Smooth muscle cell (in vitro differentiated cells): ENCODE measurements at regions not wholly inside any gene's neighbourhood (a gene's known extent, or its start where the extent isn't known, plus 50 kb on each side); places are given as distances from the start of the nearest gene placed in this dataset.

Experiments
- DNase-seq: peaks from one replicate; lab custom pipeline; 2025; ENCODE audit not compliant: unreplicated experiment; lab: John Stamatoyannopoulos, UW
- H2AFZ ChIP-seq: fragments of 200-600 bp; sonication (generic); 2 replicates; pipeline ENCODE4 v1.6.0; 2016; ENCODE audit warnings: antibody characterized with exemption, low read depth, mild to moderate bottlenecking
- H3F3A ChIP-seq: fragments of 200-600 bp; sonication (generic); 2 replicates; pipeline ENCODE4 v1.6.0; 2017; ENCODE audit warnings: antibody characterized with exemption, low read depth
- H3K27ac ChIP-seq: fragments of 200-600 bp; sonication (generic); 2 replicates; pipeline ENCODE4 v1.5.1; 2016; ENCODE audit warnings: low read depth, mild to moderate bottlenecking
- H3K27me3 ChIP-seq: fragments of 200-600 bp; sonication (generic); 2 replicates; pipeline ENCODE4 v1.6.1; 2016; ENCODE audit warnings: low read depth, mild to moderate bottlenecking
- H3K36me3 ChIP-seq: fragments of 200-600 bp; sonication (generic); 2 replicates; pipeline ENCODE4 v1.5.1; 2016; ENCODE audit warnings: low read depth
- H3K4me1 ChIP-seq: fragments of 200-600 bp; sonication (generic); 2 replicates; pipeline ENCODE4 v1.5.1; 2016; ENCODE audit warnings: low read depth
- H3K4me2 ChIP-seq: fragments of 200-600 bp; sonication (generic); 2 replicates; pipeline ENCODE4 v1.6.0; 2016; ENCODE audit warnings: mild to moderate bottlenecking
- H3K4me3 ChIP-seq: fragments of 200-600 bp; sonication (generic); 2 replicates; pipeline ENCODE4 v1.5.1; 2016; ENCODE audit warnings: mild to moderate bottlenecking
- H3K79me2 ChIP-seq: fragments of 200-600 bp; sonication (generic); 2 replicates; pipeline ENCODE4 v1.6.0; 2016; ENCODE audit warnings: low read depth, mild to moderate bottlenecking
- H3K9ac ChIP-seq: fragments of 200-600 bp; sonication (generic); 2 replicates; pipeline ENCODE4 v1.6.0; 2016; ENCODE audit warnings: low read depth
- H3K9me3 ChIP-seq: fragments of 200-600 bp; sonication (generic); replicated peaks from 2 replicates; pipeline ENCODE4 v1.5.1; 2016; ENCODE audit warnings: low read depth
- H4K20me1 ChIP-seq: fragments of 200-600 bp; sonication (generic); 2 replicates; pipeline ENCODE4 v1.6.0; 2016; ENCODE audit warnings: low read depth
- CTCF ChIP-seq: fragments of 200-600 bp; sonication (generic); IDR thresholded peaks from 2 replicates; pipeline ENCODE4 v1.5.1; 2017; ENCODE audit warnings: borderline replicate concordance, mild to moderate bottlenecking, antibody characterized with exemption; ENCODE audit not compliant: insufficient read depth, poor library complexity, severe bottlenecking
- WGBS: methylation state at CpG from one replicate; pipeline ENCODE4 v1.1.7; 2016; ENCODE audit warnings: low lambda C conversion rate; 5-methylcytosine and 5-hydroxymethylcytosine counted together

- Histone ChIP-seq H2AFZ (no peak overlapping the region), H3K4me1 (no peaks in the 10 kb centered on the region), H3K4me2 (no peak overlapping the region), H3K27ac (no peak overlapping the region), H4K20me1 (no peaks in the 10 kb centered on the region), H3F3A (no peaks in the 10 kb centered on the region), H3K27me3 (peaks cover 10% of the 10 kb centered on the region), H3K9me3 (no peaks in the 10 kb centered on the region), H3K4me3 (no peak overlapping the region), H3K36me3 (no peaks in the 10 kb centered on the region), H3K79me2 (no peaks in the 10 kb centered on the region), H3K9ac (no peak overlapping the region)
- 76% methylated on average over 2 of the region's 2 CpGs for WGBS
- TF ChIP-seq CTCF, result no peak
- DNase-seq, result no peak
These were observed 467.4 kb upstream of the CDH20 start for GRCh38 chr18:60865801-60866200.

GRCh38 chr18:60870261-60871153 lies 462.7 kb upstream of the CDH20 start:
- H3K36me3 ChIP-seq, result no peaks in the 10 kb centered on the region
- no peak for TF ChIP-seq CTCF
- no peak overlapping the region for H3K4me2 ChIP-seq
- no peak overlapping the region for H3K9ac ChIP-seq
- H3K9me3 ChIP-seq, result no peaks in the 10 kb centered on the region
- DNase-seq, result no peak
- no peaks in the 10 kb centered on the region for H3F3A ChIP-seq
- H3K4me1 ChIP-seq, result no peaks in the 10 kb centered on the region
- no peaks in the 10 kb centered on the region for H4K20me1 ChIP-seq
- 87% methylated on average over 2 of the region's 2 CpGs for WGBS
- peaks cover 10% of the 10 kb centered on the region for H3K27me3 ChIP-seq
- no peak overlapping the region for H2AFZ ChIP-seq
- no peaks in the 10 kb centered on the region for H3K79me2 ChIP-seq
- no peak overlapping the region for H3K27ac ChIP-seq
- no peak overlapping the region for H3K4me3 ChIP-seq

- Histone ChIP-seq H3K27me3 (peaks cover 10% of the 10 kb centered on the region), H2AFZ (no peak overlapping the region)
- no peak for TF ChIP-seq CTCF
These were observed 460.8 kb upstream of the CDH20 start for GRCh38 chr18:60872434-60872833.

GRCh38 chr18:60873708-60874107 lies 459.5 kb upstream of the CDH20 start:
- H3K79me2 ChIP-seq, result no peaks in the 10 kb centered on the region
- H3K4me3 ChIP-seq, result no peak overlapping the region
- H3K27ac ChIP-seq, result no peak overlapping the region
- no peak for TF ChIP-seq CTCF
- H4K20me1 ChIP-seq, result no peaks in the 10 kb centered on the region
- no peaks in the 10 kb centered on the region for H3K9me3 ChIP-seq
- DNase-seq, result no peak
- no peaks in the 10 kb centered on the region for H3K4me1 ChIP-seq
- no peak overlapping the region for H3K9ac ChIP-seq
- no peaks in the 10 kb centered on the region for H3F3A ChIP-seq
- no peak overlapping the region for H2AFZ ChIP-seq
- H3K36me3 ChIP-seq, result no peaks in the 10 kb centered on the region
- H3K27me3 ChIP-seq, result peaks cover 4% of the 10 kb centered on the region
- H3K4me2 ChIP-seq, result no peak overlapping the region

More at GRCh38 chr18:60872434-60872833, 460.8 kb upstream of the CDH20 start:
- no peak overlapping the region for H3K9ac ChIP-seq
- no peak overlapping the region for H3K4me2 ChIP-seq
- no peaks in the 10 kb centered on the region for H3K4me1 ChIP-seq
- no peaks in the 10 kb centered on the region for H4K20me1 ChIP-seq
- H3K9me3 ChIP-seq, result no peaks in the 10 kb centered on the region
- H3K36me3 ChIP-seq, result no peaks in the 10 kb centered on the region
- no peak for DNase-seq
- no peak overlapping the region for H3K4me3 ChIP-seq
- no peaks in the 10 kb centered on the region for H3K79me2 ChIP-seq
- 93% methylated on average over 3 of the region's 3 CpGs for WGBS
- no peak overlapping the region for H3K27ac ChIP-seq
- H3F3A ChIP-seq, result no peaks in the 10 kb centered on the region
